ENCODE measurements at regions not wholly inside any gene's neighbourhood (a gene's known extent, or its start where the extent isn't known, plus 50 kb on each side); places are given as distances from the start of the nearest gene placed in this dataset.

DNA sequence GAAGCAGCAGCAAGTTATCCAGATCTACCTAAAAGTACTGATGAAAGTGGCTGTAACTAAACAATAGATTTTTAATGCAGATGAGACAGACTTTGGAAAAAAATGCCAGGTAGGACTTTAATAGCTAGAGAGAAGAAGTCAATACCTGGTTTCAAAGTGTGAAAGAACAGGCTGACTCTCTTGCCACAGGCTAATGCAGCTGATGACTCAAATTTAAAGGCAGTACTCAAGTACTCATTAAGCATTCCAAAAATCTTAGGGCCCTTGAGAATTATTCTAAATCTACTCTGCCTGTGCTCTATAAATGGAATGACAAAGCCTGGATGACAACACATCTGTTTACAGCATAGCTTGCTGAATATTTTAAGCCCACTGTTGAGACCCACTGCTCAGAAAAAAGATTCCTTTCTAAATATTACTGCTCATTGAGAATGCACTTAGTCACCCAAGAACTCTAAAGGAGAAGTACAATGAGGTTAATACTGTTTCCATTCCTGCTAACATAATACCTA lies 68.6 kb upstream of the SYT1 start:
- no peak overlapping the region for H3K4me3 ChIP-seq
- peaks cover 8% of the 10 kb centered on the region; the same call in 1 of the 3 replicates for H3K9me3 ChIP-seq
- CTCF ChIA-PET: no interaction called here
- no peak overlapping the region for H3K4me2 ChIP-seq
- TF ChIP-seq RNF2 (IDR thresholded peaks at IDR 0.05; ENCODE audit: borderline replicate concordance, low read depth): no peak
- no peak for TF ChIP-seq POLR2A (IDR thresholded peaks at IDR 0.05; ENCODE audit: low read length)
- TF ChIP-seq, protein P1, sequence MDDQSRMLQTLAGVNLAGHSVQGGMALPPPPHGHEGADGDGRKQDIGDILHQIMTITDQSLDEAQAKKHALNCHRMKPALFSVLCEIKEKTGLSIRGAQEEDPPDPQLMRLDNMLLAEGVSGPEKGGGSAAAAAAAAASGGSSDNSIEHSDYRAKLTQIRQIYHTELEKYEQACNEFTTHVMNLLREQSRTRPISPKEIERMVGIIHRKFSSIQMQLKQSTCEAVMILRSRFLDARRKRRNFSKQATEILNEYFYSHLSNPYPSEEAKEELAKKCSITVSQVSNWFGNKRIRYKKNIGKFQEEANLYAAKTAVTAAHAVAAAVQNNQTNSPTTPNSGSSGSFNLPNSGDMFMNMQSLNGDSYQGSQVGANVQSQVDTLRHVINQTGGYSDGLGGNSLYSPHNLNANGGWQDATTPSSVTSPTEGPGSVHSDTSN (IDR thresholded peaks at IDR 0.05): no peak
- no peak for TF ChIP-seq RFX5 (IDR thresholded peaks at IDR 0.05)
- no peak for TF ChIP-seq BHLHE40 (IDR thresholded peaks at IDR 0.05; ENCODE audit: low read depth, low read length)
- TF ChIP-seq RCOR1 (IDR thresholded peaks at IDR 0.05; ENCODE audit: low read depth, low read length): no peak
- no peak for TF ChIP-seq HOXA7 (CRISPR knock-in tag; IDR thresholded peaks at IDR 0.05)
- no peak for TF ChIP-seq ELK1 (IDR thresholded peaks at IDR 0.05; ENCODE audit: low read depth, low read length)
- no peak for TF ChIP-seq PHF8 (IDR thresholded peaks at IDR 0.05; ENCODE audit: borderline replicate concordance, low read depth)
- TF ChIP-seq, protein P2, sequence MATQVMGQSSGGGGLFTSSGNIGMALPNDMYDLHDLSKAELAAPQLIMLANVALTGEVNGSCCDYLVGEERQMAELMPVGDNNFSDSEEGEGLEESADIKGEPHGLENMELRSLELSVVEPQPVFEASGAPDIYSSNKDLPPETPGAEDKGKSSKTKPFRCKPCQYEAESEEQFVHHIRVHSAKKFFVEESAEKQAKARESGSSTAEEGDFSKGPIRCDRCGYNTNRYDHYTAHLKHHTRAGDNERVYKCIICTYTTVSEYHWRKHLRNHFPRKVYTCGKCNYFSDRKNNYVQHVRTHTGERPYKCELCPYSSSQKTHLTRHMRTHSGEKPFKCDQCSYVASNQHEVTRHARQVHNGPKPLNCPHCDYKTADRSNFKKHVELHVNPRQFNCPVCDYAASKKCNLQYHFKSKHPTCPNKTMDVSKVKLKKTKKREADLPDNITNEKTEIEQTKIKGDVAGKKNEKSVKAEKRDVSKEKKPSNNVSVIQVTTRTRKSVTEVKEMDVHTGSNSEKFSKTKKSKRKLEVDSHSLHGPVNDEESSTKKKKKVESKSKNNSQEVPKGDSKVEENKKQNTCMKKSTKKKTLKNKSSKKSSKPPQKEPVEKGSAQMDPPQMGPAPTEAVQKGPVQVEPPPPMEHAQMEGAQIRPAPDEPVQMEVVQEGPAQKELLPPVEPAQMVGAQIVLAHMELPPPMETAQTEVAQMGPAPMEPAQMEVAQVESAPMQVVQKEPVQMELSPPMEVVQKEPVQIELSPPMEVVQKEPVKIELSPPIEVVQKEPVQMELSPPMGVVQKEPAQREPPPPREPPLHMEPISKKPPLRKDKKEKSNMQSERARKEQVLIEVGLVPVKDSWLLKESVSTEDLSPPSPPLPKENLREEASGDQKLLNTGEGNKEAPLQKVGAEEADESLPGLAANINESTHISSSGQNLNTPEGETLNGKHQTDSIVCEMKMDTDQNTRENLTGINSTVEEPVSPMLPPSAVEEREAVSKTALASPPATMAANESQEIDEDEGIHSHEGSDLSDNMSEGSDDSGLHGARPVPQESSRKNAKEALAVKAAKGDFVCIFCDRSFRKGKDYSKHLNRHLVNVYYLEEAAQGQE (IDR thresholded peaks at IDR 0.05): no peak
- TF ChIP-seq GATA3 (IDR thresholded peaks at IDR 0.05; ENCODE audit: borderline replicate concordance): no peak
- no peak for TF ChIP-seq CTCF (IDR thresholded peaks at IDR 0.05)
- TF ChIP-seq CEBPB (IDR thresholded peaks at IDR 0.05): no peak
- no peak for TF ChIP-seq MYC (IDR thresholded peaks at IDR 0.05; ENCODE audit: borderline replicate concordance, low read length)
- TF ChIP-seq KDM1A (IDR thresholded peaks at IDR 0.05; ENCODE audit: low read depth): no peak
- no peak for TF ChIP-seq KDM5A (IDR thresholded peaks at IDR 0.05)
- no peak overlapping the region for H3K27ac ChIP-seq
- no peaks in the 10 kb centered on the region for H3K4me1 ChIP-seq
- no peak for DNase-seq (ENCODE audit: low read depth in 1 of 2, low spot score in 1 of 2)
- no peak for ATAC-seq
- no peak for FAIRE-seq
- POLR2A ChIA-PET: no interaction called here

- H3K27ac ChIP-seq: no peak overlapping the region
- peaks cover 8% of the 10 kb centered on the region; the same call in 1 of the 3 replicates for H3K9me3 ChIP-seq
- ChIA-PET POLR2A (no interaction called here), CTCF (no interaction called here)
- FAIRE-seq (no peak), ATAC-seq (no peak), DNase-seq (ENCODE audit: low read depth in 1 of 2, low spot score in 1 of 2) (no peak)
- H3K4me2 ChIP-seq: no peak overlapping the region
- no peak overlapping the region for H3K4me3 ChIP-seq
- no peaks in the 10 kb centered on the region for H3K4me1 ChIP-seq
- WGBS (ENCODE audit: missing lambda C conversion rate): 92% methylated on average over 2 of the region's 2 CpGs
- TF ChIP-seq HEYL (CRISPR knock-in tag; IDR thresholded peaks at IDR 0.05) (no peak), GATA3 (IDR thresholded peaks at IDR 0.05; ENCODE audit: borderline replicate concordance) (no peak), EP300 (IDR thresholded peaks at IDR 0.05) (no peak), RCOR1 (IDR thresholded peaks at IDR 0.05; ENCODE audit: low read depth, low read length) (no peak), SMC3 (IDR thresholded peaks at IDR 0.05) (no peak), PHF8 (IDR thresholded peaks at IDR 0.05; ENCODE audit: borderline replicate concordance, low read depth) (no peak), MAZ (IDR thresholded peaks at IDR 0.05; ENCODE audit: borderline replicate concordance, low read depth, low read length) (no peak), POLR2A (IDR thresholded peaks at IDR 0.05; ENCODE audit: low read length) (no peak), FOXS1 (CRISPR knock-in tag; IDR thresholded peaks at IDR 0.05) (no peak), CTCF (IDR thresholded peaks at IDR 0.05) (no peak)
- TF ChIP-seq, protein P2 (IDR thresholded peaks at IDR 0.05): no peak
Observed at GRCh38 chr12:78797196-78797931, 67.2 kb upstream of the SYT1 start.
